Activated CD8-positive, alpha-beta memory T cell treated with anti-CD3 and anti-CD28 coated beads for 36 hours (primary cell): ENCODE measurements at regions not wholly inside any gene's neighbourhood (a gene's known extent, or its start where the extent isn't known, plus 50 kb on each side); places are given as distances from the start of the nearest gene placed in this dataset.
"Not testable (repeated sequence)": the region's sequence is repeated elsewhere in the genome, so short reads cannot be mapped to it uniquely, and the experiment has no call there.

Experiments used
- CTCF ChIA-PET: fragments of 350-600 bp; sonication (Branson Sonifier 250); formaldehyde crosslinking; loops from one replicate; lab custom pipeline; 2021; ENCODE audit warnings: antibody characterized with exemption; lab: Charles Lee
- POLR2A ChIA-PET: fragments of 350-600 bp; sonication (Branson Sonifier 250); formaldehyde crosslinking; loops from one replicate; lab custom pipeline; 2021; ENCODE audit warnings: antibody characterized with exemption; lab: Charles Lee

DNA sequence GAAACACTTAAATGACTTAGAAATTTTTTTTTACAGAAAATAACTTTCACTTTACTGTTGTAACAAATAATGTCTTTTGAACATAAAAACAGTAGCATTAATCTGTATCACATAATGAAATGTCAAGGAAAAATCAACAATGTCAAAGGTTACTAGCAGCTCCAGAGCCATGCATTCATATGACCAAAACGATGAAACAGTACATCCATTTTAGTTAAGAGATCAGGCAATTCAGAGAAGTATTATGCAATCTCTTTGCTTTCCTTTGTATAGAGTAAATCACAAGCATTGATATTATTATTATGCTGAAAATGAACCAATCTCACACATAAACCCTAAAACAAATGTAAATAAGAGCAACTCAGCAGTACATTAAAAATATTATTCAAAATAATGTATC lies 748.9 kb downstream of the PLA2G4A start:
- ChIA-PET CTCF (no interaction called here), POLR2A (no interaction called here)

DNA sequence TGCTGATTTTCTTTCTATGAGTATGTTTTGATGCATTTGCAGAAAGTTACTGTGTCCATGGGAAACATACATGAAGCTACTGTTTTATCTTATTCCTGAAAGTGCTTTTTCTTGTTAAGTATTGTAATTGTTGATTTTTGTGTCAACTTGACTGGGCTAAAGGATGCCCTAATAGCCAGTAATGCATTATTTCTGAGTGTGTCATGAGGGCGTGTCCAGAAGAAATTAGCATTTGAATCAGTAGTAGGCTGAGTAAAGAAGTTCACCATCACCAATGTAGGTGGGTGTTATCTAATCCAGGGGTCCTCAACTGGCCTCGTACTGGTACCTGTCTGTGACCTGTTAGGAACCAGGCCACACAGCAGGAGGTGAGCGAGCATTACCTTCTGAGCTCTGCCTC lies 760.2 kb downstream of the PLA2G4A start:
- POLR2A ChIA-PET, result no interaction called here
- CTCF ChIA-PET, result no interaction called here

DNA sequence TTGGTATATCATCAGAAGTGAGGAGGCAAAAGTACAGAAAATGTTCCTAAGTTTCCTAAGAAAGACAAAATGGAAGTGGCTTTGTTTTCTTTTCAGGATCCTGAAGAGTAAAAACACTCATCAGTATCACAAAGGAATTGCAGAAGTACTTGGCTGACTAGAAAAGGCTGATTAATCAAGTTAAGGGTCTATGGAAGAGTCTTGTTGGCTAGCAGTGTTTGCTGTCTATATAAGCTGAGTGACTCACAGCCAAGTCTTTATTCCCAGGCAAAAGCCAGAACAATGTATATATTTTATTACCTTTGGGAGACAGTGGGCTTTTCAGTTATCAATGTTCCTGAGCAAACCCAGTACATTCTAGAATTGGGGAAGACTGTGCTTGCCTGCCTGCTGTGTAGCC lies 777.0 kb downstream of the PLA2G4A start:
- ChIA-PET CTCF (no interaction called here), POLR2A (no interaction called here)

DNA sequence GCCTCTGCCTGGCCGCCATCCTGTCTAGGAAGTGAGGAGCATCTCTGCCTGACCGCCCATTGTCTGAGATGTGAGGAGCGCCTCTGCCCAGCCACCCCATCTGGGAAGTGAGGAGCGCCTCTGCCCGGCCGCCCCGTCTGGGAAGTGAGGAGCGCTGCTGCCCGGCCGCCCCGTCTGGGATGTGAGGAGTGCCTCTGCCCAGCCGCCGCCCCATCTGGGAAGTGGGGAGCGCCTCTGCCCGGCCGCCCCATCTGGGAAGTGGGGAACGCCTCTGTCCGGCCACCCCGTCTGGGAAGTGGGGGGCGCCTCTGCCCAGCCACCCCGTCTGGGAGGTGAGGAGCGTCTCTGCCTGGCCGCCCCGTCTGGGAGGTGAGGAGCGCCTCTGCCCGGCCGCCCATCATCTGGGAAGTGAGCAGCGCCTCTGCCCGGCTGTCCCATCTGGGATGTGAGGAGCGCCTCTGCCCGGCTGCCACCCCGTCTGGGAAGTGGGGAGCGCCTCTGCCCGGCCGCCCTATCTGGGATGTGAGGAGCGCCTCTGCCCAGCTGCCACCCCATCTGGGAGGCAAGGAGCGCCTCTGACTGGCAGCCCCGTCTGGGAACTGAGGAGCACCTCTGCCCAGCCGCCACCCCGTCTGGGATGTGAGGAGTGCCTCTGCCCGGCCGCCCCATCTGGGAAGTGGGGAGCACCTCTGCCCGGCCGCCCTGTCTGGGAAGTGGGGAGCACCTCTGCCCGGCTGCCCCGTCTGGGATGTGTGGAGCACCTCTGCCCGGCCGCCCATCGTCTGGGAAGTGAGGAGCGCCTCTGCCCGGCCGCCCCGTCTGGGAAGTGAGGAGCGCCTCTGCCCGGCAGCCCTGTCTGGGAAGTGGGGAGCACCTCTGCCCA lies 787.3 kb downstream of the PLA2G4A start:
- POLR2A ChIA-PET, CTCF ChIA-PET: not testable (repeated sequence)

GRCh38 chr1:187616830-187617229 lies 788.1 kb downstream of the PLA2G4A start:
- POLR2A ChIA-PET, CTCF ChIA-PET: not testable (repeated sequence)

- ChIA-PET CTCF (no interaction called here), POLR2A (no interaction called here)
Observed at GRCh38 chr1:187617776-187618175, 789.0 kb downstream of the PLA2G4A start.

DNA sequence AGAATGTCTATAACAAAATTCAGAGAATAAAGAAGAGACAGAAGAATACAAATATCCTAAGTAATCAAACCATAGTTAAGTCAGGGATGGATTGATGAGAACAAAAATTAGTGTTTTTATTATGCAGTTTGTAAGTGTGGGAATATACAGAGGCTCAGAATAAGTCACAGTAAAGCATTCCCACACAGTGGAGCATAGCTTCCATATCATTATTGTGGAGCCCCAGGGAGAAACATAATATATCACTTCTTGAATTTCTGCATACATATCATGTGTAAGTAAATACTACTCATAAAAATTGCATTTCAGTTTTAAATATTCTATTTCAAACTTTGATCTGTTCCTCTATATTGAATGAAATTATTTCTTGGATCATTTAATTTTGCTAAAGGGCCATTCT lies 790.4 kb downstream of the PLA2G4A start:
- CTCF ChIA-PET, result no interaction called here
- POLR2A ChIA-PET, result no interaction called here

DNA sequence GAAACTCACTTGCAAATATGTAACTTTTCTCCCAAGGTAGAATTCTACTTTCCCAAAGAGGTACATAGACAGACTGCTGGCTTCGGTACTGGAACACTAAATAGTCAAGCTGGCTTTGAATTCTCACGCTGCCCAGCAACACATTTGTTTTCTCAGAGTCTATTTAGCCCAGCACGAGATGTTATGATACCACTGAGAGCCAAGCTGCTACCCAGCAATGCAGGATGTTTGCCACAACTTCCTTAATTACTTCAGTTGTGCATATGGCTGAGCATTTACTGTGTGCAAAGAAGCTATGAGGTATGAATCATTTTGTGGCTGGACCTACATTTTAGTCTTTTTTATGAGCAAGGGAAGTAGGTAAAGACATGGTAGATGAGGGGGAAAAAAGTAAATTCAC lies 793.2 kb downstream of the PLA2G4A start:
- POLR2A ChIA-PET, result no interaction called here
- CTCF ChIA-PET, result no interaction called here

DNA sequence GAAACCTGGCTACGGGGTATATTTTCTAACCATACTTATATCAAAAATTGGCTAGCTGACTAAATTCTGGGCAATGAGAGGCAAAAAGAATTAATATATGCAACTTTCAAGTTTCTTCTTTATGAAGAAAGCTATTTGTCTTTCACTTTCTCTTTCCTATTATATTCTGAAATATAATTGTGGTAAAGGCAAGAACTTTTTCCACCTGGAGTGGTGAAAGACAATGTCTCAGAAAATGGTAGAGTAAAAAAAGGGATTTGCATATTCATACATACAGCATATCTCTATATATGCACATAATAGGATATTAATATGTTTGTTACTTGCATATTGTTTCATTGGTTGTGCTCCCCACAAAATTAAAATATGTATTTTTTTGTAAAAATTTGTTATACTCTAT lies 793.8 kb downstream of the PLA2G4A start:
- POLR2A ChIA-PET, result no interaction called here
- CTCF ChIA-PET, result no interaction called here

DNA sequence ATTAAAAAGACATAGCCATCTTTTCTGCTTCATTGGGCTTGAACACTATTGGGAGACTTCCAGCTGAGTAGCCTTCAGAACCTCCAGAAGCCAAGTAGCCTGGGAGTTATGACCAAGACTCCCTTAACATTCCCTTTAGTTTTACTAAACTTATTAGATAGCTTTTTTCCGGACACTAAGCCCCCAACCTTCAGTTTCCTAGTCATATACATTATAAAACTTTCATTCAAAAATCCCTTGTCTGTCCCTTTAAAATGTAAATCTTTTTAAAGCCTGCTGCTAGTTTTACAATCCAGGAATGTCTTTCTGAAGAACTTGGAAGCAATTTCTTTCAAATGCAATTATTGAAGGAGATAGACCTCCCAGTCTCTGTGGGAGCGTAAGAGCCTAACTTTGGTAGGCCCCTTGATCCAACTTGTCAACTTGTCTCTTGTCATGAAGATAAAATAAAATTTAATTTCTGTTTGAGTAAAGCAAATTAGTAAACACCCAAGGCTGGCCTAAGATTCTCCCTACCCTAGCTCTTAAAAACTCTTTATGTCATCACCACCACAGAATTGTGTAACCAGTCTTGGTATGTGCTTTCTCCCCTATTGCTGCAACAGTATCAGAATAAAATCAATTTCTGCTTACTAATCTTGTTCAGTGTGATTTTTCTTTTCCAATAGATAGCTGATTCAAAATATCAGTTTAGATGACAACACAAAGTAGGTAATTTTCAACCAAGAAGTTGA lies 796.2 kb downstream of the PLA2G4A start:
- POLR2A ChIA-PET, result no interaction called here
- CTCF ChIA-PET, result no interaction called here

DNA sequence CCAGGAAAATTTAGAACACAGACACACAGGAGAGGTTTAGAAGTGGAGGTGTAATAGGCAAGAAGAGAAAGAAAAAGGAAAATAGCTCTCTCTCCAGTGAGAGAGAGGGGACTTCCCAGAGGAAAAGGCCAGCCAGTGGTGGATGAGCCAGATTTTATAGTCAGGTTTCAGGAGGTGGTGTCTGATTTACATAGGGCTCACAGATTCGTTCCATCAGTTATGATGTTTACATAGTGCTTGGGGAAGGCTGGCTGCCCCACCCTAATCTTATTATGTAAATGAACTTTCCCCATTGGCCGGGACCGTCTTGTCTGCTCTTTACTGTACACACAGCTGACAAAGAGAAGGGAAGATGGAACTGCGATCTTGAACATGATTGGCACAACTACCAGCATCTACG lies 797.3 kb downstream of the PLA2G4A start:
- ChIA-PET CTCF (no interaction called here), POLR2A (no interaction called here)

GRCh38 chr1:187627516-187627915 lies 798.8 kb downstream of the PLA2G4A start:
- CTCF ChIA-PET, result no interaction called here
- POLR2A ChIA-PET, result no interaction called here

GRCh38 chr1:187629075-187629474 lies 800.3 kb downstream of the PLA2G4A start:
- ChIA-PET CTCF (no interaction called here), POLR2A (no interaction called here)

- CTCF ChIA-PET, result no interaction called here
Observed at GRCh38 chr1:187630653-187631380, 802.1 kb downstream of the PLA2G4A start.

DNA sequence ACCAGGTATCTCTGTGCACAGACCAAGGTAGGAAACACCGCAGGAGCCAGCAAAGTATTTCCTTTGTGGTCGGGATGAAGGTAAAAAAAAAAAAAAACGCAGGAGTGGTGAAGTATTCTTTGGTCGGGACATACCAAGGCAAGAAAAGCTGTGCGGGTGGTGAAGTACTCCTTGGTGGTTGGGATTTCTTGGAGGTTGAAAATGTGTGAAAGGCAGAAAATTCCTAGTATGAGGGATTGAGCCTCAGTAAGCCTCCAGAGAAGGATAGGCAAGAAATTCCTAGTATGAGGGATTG lies 802.6 kb downstream of the PLA2G4A start:
- ChIA-PET POLR2A (no interaction called here), CTCF (no interaction called here)

More at GRCh38 chr1:187630653-187631380, 802.1 kb downstream of the PLA2G4A start:
- POLR2A ChIA-PET, result no interaction called here

GRCh38 chr1:187631984-187632383 lies 803.2 kb downstream of the PLA2G4A start:
- ChIA-PET CTCF (no interaction called here), POLR2A (no interaction called here)

DNA sequence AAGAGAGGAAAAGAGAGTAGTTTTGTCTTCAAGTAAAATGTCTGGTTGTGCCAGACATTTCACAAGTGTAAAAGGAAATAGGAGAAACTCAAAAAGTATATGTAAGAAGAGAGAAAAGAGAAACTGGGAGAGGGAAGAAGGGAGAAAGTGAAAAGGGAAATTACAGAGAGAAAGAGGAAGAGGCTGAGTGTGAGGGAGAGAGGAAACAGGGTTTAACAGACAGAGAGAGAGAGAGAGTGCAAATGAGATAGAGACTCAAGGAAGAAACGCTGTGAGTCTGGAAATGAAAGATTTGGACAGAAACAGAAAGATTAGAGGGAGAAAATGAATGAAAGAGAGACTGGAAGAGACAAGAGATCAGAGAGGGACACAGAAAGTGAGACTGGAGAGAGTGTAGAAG lies 806.2 kb downstream of the PLA2G4A start:
- ChIA-PET POLR2A (no interaction called here), CTCF (no interaction called here)

GRCh38 chr1:187638733-187639434 lies 810.1 kb downstream of the PLA2G4A start:
- ChIA-PET POLR2A (no interaction called here), CTCF (no interaction called here)

DNA sequence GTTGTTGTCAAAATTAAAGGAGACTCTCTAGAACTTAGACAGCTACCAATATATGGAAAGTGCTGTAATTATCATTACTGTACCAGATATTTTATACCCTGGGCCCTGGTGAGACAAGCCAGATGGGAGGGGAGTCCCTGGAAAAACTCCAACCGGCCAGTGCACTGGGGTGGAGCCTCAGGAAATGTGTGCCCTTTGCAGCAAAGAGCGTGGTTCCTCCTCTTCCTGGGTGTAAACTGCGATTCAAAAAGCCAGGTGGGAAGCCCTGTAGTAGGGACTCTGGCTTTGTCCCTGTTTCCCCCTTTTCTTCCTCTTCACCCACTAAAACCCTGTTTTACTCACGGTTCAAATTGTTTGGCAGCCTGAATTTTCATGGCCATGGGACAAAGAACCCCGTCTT lies 812.3 kb downstream of the PLA2G4A start:
- POLR2A ChIA-PET, result no interaction called here
- CTCF ChIA-PET, result no interaction called here

DNA sequence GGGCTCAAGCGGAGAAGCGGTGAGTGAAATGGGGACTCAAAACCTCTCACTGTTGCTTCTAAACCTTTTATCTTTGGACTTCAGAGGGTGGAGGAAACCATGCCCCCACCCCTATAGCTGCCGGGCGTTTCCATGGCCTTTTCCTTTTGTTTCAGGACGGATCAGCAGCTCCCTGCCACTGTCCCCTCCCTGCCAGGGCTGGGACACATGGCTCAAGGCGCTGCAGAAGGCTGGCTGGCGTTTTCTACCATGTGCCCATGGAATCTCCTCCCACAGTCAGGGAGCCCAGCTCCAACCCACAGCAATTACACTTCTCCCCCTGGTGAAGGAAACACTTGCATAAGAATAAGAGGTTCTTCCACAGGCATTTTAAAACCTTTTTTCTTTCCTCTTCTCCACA lies 812.7 kb downstream of the PLA2G4A start:
- CTCF ChIA-PET, result no interaction called here
- POLR2A ChIA-PET, result no interaction called here
